CD4-positive, CD25-positive, alpha-beta regulatory T cell (primary cell): ENCODE measurements at regions not wholly inside any gene's neighbourhood (a gene's known extent, or its start where the extent isn't known, plus 50 kb on each side); places are given as distances from the start of the nearest gene placed in this dataset.

Experiments
- ATAC-seq, 2 donors: fragments of 150-1000 bp; cut with Tn5 transposase; one replicate each; pipeline ENCODE4 v1.10.0; 2021; ENCODE audit warnings: low read depth in 2 of 2, moderate number of reproducible peaks in 2 of 2, moderate library complexity in 1 of 2
- DNase-seq, 3 donors: peaks; one replicate each; pipeline versions ENCODE4 v3.0.0 to v3.0.0-alpha.2; 2012 to 2022; ENCODE audit warnings: mixed read lengths in 1 of 3
- H3K27ac ChIP-seq: one replicate; pipeline ENCODE4 v1.7.0; 2013; ENCODE audit warnings: mild to moderate bottlenecking, low read length; ENCODE audit not compliant: insufficient read depth, poor library complexity, severe bottlenecking
- H3K27me3 ChIP-seq: one replicate; pipeline ENCODE4 v1.7.0; 2013; ENCODE audit warnings: low read length; ENCODE audit not compliant: control insufficient read depth, insufficient read depth
- H3K36me3 ChIP-seq: one replicate; pipeline ENCODE4 v1.7.0; 2013; ENCODE audit warnings: mild to moderate bottlenecking, low read length, moderate library complexity; ENCODE audit not compliant: control insufficient read depth, insufficient read depth
- H3K4me1 ChIP-seq: 2 replicates; pipeline ENCODE4 v1.7.0; 2013; ENCODE audit warnings: mild to moderate bottlenecking, low read length; ENCODE audit not compliant: insufficient read depth, control insufficient read depth, poor library complexity, severe bottlenecking
- H3K4me3 ChIP-seq: one replicate; pipeline ENCODE4 v1.7.0; 2013; ENCODE audit warnings: low read depth, mild to moderate bottlenecking, low read length, moderate library complexity
- H3K9me3 ChIP-seq, 2 experiments: 1 replicate in 1 of 2; 2 replicates in 1 of 2; pipeline ENCODE4 v1.7.0; 2013; ENCODE audit warnings: low read length in 2 of 2, mild to moderate bottlenecking in 1 of 2, moderate library complexity in 1 of 2; ENCODE audit not compliant: control insufficient read depth in 2 of 2
- H3K27ac Mint-ChIP-seq, 3 donors: one replicate each; pipeline ENCODE4 v1.8.0; 2020 to 2022; ENCODE audit warnings: mild to moderate bottlenecking in 3 of 3, mixed read lengths in 3 of 3, moderate library complexity in 2 of 3
- H3K27me3 Mint-ChIP-seq: one replicate; pipeline ENCODE4 v1.8.0; 2022; ENCODE audit warnings: mild to moderate bottlenecking, mixed read lengths
- H3K36me3 Mint-ChIP-seq: one replicate; pipeline ENCODE4 v1.8.0; 2020; ENCODE audit warnings: mixed read lengths
- H3K4me1 Mint-ChIP-seq, 4 donors: one replicate each; pipeline ENCODE4 v1.8.0; 2020 to 2022; ENCODE audit warnings: mixed read lengths in 4 of 4, mild to moderate bottlenecking in 1 of 4
- H3K4me3 Mint-ChIP-seq, 4 donors: one replicate each; pipeline ENCODE4 v1.8.0; 2020 to 2022; ENCODE audit warnings: mild to moderate bottlenecking in 4 of 4, mixed read lengths in 4 of 4, moderate library complexity in 3 of 4
- H3K9me3 Mint-ChIP-seq, 7 donors: one replicate each; pipeline ENCODE4 v1.8.0; 2020 to 2022; ENCODE audit warnings: mixed read lengths in 7 of 7, mild to moderate bottlenecking in 3 of 7, moderate library complexity in 2 of 7

DNA sequence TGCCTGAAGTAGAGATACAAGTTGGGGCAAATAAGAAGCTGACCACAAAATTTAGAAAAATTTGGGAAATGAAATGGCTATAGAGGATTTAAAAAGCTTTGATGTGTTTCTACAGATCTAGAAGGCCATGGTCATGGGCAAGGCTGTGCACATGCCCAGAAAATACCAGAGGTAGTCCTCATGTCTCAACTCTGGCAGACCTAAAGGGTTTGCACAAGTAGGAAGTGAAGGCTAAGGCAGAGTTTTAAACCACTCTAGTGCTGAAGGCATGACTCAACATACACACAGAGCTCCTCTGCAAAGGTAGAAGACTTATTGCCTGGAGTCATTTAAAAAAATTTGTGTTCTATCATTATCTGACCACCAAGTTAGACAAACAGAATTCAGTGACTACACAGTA is 364.6 kb downstream of the CCSER2 start:
- no peak for ATAC-seq
- no peaks in the 10 kb centered on the region for H3K27me3 ChIP-seq
- Mint-ChIP-seq H3K4me1 (no peaks in the 10 kb centered on the region), H3K4me3 (no peak overlapping the region), H3K27me3 (no peaks in the 10 kb centered on the region), H3K27ac (no peak overlapping the region), H3K36me3 (no peaks in the 10 kb centered on the region), H3K9me3 (peaks cover 0 to 4% (median 0%) of the 10 kb centered on the region in 7 donors)
- no peak overlapping the region for H3K4me3 ChIP-seq
- no peaks in the 10 kb centered on the region for H3K4me1 ChIP-seq
- no peaks in the 10 kb centered on the region for H3K36me3 ChIP-seq
- no peak for DNase-seq
- peaks cover 0 to 6% of the 10 kb centered on the region in 2 experiments for H3K9me3 ChIP-seq
- H3K27ac ChIP-seq = no peak overlapping the region

DNA sequence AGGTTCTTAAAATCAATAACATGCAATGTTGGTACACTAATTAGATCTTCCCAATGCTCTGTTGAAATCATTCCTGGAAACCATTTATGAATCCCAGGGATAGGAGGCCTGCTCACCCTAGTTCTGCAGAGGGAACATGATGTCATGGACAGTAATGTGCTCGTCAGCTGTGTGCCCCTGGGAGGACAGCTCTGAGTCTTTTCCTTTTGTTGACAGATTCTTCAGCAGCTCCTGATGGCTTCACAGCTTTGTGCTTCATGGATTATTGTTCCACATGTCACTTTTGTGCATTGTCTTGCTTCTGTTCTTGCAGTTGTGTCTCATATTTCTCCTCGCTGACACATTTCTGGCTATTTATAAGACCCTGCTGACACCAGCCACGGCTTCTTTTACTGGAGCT is 367.5 kb downstream of the CCSER2 start:
- Histone ChIP-seq H3K9me3 (peaks cover 0 to 6% of the 10 kb centered on the region in 2 experiments), H3K27me3 (no peaks in the 10 kb centered on the region), H3K4me1 (no peaks in the 10 kb centered on the region), H3K27ac (no peak overlapping the region), H3K36me3 (no peaks in the 10 kb centered on the region), H3K4me3 (no peak overlapping the region)
- DNase-seq = no peak
- peaks cover 0 to 4% (median 0%) of the 10 kb centered on the region in 7 donors for H3K9me3 Mint-ChIP-seq
- ATAC-seq = no peak
- no peaks in the 10 kb centered on the region for H3K36me3 Mint-ChIP-seq
- H3K27me3 Mint-ChIP-seq = no peaks in the 10 kb centered on the region
- no peak overlapping the region for H3K4me3 Mint-ChIP-seq
- H3K4me1 Mint-ChIP-seq = no peaks in the 10 kb centered on the region
- no peak overlapping the region for H3K27ac Mint-ChIP-seq

DNA sequence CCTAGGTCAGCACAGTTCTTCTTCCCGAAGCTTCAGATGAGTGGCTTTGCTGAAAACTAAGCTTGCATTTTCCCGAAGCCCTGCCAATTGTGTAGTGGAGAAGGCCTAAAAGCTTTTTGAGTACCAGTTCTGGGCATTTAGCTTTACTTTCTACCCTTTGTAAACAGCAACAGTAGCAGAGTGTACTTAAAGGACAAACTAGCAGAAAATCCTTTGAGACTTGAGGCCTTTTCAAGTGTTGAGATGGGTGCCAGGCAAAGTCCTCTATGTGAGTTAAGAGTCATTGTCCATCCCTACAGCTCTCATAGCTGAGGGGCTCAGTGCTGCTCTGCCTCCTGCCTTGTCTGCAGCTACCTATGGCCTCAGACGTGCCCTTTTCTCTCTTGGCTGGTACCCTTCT is 368.2 kb downstream of the CCSER2 start:
- ATAC-seq (no peak), DNase-seq (no peak)
- Histone ChIP-seq H3K4me3 (no peak overlapping the region), H3K27ac (no peak overlapping the region), H3K27me3 (no peaks in the 10 kb centered on the region), H3K36me3 (no peaks in the 10 kb centered on the region), H3K4me1 (no peaks in the 10 kb centered on the region), H3K9me3 (peaks cover 0 to 6% of the 10 kb centered on the region in 2 experiments)
- peaks cover 0 to 4% (median 0%) of the 10 kb centered on the region in 7 donors for H3K9me3 Mint-ChIP-seq
- no peaks in the 10 kb centered on the region for H3K4me1 Mint-ChIP-seq
- H3K36me3 Mint-ChIP-seq = no peaks in the 10 kb centered on the region
- H3K27me3 Mint-ChIP-seq = no peaks in the 10 kb centered on the region
- H3K4me3 Mint-ChIP-seq = no peak overlapping the region
- no peak overlapping the region for H3K27ac Mint-ChIP-seq

- Mint-ChIP-seq H3K9me3 (peaks cover 0 to 4% (median 0%) of the 10 kb centered on the region in 7 donors), H3K27ac (no peak overlapping the region), H3K4me1 (no peaks in the 10 kb centered on the region), H3K36me3 (no peaks in the 10 kb centered on the region), H3K4me3 (no peak overlapping the region), H3K27me3 (no peaks in the 10 kb centered on the region)
- no peaks in the 10 kb centered on the region for H3K36me3 ChIP-seq
- H3K4me3 ChIP-seq = no peak overlapping the region
- no peaks in the 10 kb centered on the region for H3K9me3 ChIP-seq
- H3K27ac ChIP-seq = no peak overlapping the region
- DNase-seq (no peak), ATAC-seq (no peak)
- H3K27me3 ChIP-seq = no peaks in the 10 kb centered on the region
- no peaks in the 10 kb centered on the region for H3K4me1 ChIP-seq
These were observed 370.6 kb downstream of the CCSER2 start for GRCh38 chr10:84698989-84699388.

DNA sequence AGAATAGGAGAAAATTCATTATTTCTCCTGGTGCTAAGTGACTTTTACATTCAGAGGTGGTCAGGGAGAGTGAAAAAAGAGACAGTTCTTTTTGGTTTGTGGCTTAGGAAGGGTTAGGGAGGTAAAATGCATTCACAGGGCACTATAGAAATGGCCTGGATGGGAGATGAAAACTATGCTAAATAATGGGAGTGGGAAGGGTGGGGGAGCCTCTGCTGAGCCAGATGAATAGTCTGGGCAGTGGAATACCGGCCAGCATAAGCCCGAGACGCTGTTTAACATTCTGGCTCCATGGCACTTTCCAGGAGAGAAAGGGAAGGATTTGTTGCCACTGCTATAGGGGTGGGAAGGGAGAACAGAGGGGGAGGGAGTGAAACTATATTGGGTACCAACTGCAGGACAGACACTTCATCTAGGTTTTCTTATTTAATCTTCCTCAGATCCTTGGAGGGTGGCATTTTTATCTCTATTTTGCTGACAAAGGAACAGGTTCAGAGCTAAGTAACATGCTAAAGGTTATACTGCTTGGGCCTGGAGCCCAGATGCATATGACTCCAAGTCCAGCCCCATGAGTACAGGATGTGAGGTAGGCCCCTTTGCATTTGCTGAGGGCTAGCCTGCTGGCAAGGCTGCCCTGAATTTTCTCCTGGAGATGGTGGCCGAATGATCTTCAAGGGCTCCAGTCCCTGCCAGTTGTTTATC is 372.4 kb downstream of the CCSER2 start:
- H3K9me3 Mint-ChIP-seq = peaks cover 0 to 4% (median 0%) of the 10 kb centered on the region in 7 donors
- Histone ChIP-seq H3K36me3 (no peaks in the 10 kb centered on the region), H3K27ac (no peak overlapping the region), H3K9me3 (no peaks in the 10 kb centered on the region), H3K4me3 (no peak overlapping the region), H3K27me3 (no peaks in the 10 kb centered on the region), H3K4me1 (no peaks in the 10 kb centered on the region)
- no peaks in the 10 kb centered on the region for H3K27me3 Mint-ChIP-seq
- no peaks in the 10 kb centered on the region for H3K36me3 Mint-ChIP-seq
- no peak overlapping the region for H3K4me3 Mint-ChIP-seq
- DNase-seq = no peak
- H3K4me1 Mint-ChIP-seq = no peaks in the 10 kb centered on the region
- no peak overlapping the region for H3K27ac Mint-ChIP-seq
- ATAC-seq = no peak

- H3K27me3 Mint-ChIP-seq = no peaks in the 10 kb centered on the region
These were observed 373.0 kb downstream of the CCSER2 start for GRCh38 chr10:84701370-84701720.

DNA sequence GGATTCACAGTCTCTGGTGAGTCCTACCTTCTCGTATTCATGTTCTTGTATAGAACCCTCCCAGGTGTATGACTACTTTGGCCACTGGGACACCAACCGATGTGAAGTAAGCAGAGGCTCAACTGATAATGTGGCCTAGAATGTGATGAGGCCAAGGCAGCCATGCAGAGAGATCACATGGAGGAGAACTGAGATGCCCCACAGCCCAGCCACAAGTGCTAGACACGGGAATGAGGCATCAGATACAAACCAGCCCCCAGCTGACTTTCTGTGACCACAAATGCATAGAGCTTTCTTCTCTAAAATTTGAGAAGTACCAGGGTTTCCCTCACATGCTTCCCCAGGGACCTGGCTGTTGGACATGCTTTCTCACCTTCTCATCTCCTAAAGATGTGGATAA is 375.7 kb downstream of the CCSER2 start:
- Mint-ChIP-seq H3K9me3 (peaks cover 0 to 4% (median 0%) of the 10 kb centered on the region in 7 donors), H3K4me3 (no peak overlapping the region), H3K27ac (no peak overlapping the region), H3K36me3 (no peaks in the 10 kb centered on the region), H3K27me3 (no peaks in the 10 kb centered on the region), H3K4me1 (no peaks in the 10 kb centered on the region)
- Histone ChIP-seq H3K4me1 (no peaks in the 10 kb centered on the region), H3K4me3 (no peak overlapping the region), H3K27ac (no peak overlapping the region), H3K27me3 (no peaks in the 10 kb centered on the region), H3K36me3 (no peaks in the 10 kb centered on the region), H3K9me3 (no peaks in the 10 kb centered on the region)
- DNase-seq (no peak), ATAC-seq (no peak)

More at GRCh38 chr10:84701370-84701720, 373.0 kb downstream of the CCSER2 start:
- H3K27ac Mint-ChIP-seq = no peak overlapping the region
- Histone ChIP-seq H3K9me3 (no peaks in the 10 kb centered on the region), H3K4me1 (no peaks in the 10 kb centered on the region), H3K36me3 (no peaks in the 10 kb centered on the region), H3K27me3 (no peaks in the 10 kb centered on the region), H3K4me3 (no peak overlapping the region), H3K27ac (no peak overlapping the region)
- DNase-seq = no peak
- no peak overlapping the region for H3K4me3 Mint-ChIP-seq
- no peaks in the 10 kb centered on the region for H3K36me3 Mint-ChIP-seq
- ATAC-seq = no peak
- peaks cover 0 to 4% (median 0%) of the 10 kb centered on the region in 7 donors for H3K9me3 Mint-ChIP-seq
- no peaks in the 10 kb centered on the region for H3K4me1 Mint-ChIP-seq

- peaks cover 4% of the 10 kb centered on the region for H3K27me3 Mint-ChIP-seq
- DNase-seq (no peak), ATAC-seq (no peak)
- H3K4me3 Mint-ChIP-seq = no peak overlapping the region
- no peak overlapping the region for H3K27ac ChIP-seq
- H3K36me3 ChIP-seq = no peaks in the 10 kb centered on the region
- no peaks in the 10 kb centered on the region for H3K4me1 ChIP-seq
- no peaks in the 10 kb centered on the region for H3K27me3 ChIP-seq
- no peaks in the 10 kb centered on the region for H3K9me3 ChIP-seq
- no peak overlapping the region for H3K27ac Mint-ChIP-seq
- H3K4me3 ChIP-seq = no peak overlapping the region
- no peaks in the 10 kb centered on the region for H3K36me3 Mint-ChIP-seq
- H3K9me3 Mint-ChIP-seq = peaks cover 0 to 2% (median 0%) of the 10 kb centered on the region in 7 donors
- H3K4me1 Mint-ChIP-seq = peaks cover 0 to 4% (median 0%) of the 10 kb centered on the region in 4 donors
These were observed 378.0 kb downstream of the CCSER2 start for GRCh38 chr10:84706431-84706830.
